ENCODE measurements at regions not wholly inside any gene's neighbourhood (a gene's known extent, or its start where the extent isn't known, plus 50 kb on each side); places are given as distances from the start of the nearest gene placed in this dataset.

DNA sequence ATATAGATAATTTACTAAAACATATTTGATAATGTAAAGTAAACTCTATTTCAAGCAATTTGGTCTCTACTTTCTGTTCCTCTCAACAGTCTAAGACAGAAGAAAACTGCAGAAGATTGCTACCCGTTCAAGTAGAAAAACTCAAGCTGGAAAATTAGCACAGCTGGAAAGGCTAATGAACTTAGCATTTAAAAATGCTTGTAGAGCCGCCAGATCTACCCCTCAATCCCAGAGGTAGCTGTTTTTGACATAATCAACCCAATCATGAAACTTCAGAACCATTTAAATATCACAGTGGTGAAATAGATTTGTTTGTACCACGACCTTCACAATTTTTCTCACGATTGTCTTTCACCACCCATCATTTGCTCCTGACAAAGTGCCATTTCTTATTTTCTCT is 479.5 kb downstream of the SPRY1 start:
- TF ChIP-seq, protein P1, sequence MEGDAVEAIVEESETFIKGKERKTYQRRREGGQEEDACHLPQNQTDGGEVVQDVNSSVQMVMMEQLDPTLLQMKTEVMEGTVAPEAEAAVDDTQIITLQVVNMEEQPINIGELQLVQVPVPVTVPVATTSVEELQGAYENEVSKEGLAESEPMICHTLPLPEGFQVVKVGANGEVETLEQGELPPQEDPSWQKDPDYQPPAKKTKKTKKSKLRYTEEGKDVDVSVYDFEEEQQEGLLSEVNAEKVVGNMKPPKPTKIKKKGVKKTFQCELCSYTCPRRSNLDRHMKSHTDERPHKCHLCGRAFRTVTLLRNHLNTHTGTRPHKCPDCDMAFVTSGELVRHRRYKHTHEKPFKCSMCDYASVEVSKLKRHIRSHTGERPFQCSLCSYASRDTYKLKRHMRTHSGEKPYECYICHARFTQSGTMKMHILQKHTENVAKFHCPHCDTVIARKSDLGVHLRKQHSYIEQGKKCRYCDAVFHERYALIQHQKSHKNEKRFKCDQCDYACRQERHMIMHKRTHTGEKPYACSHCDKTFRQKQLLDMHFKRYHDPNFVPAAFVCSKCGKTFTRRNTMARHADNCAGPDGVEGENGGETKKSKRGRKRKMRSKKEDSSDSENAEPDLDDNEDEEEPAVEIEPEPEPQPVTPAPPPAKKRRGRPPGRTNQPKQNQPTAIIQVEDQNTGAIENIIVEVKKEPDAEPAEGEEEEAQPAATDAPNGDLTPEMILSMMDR (IDR thresholded peaks at IDR 0.05): no peak
- TF ChIP-seq EZH2 (IDR thresholded peaks at IDR 0.05; ENCODE audit: borderline replicate concordance, insufficient read depth, low read depth, low read length, poor library complexity, severe bottlenecking): no peak

Data from B cell (primary cell).